Vagina (tissue), 2 donors: ENCODE measurements at regions not wholly inside any gene's neighbourhood (a gene's known extent, or its start where the extent isn't known, plus 50 kb on each side); places are given as distances from the start of the nearest gene placed in this dataset.

ENCODE experiments used
- DNase-seq, 2 donors: peaks; one replicate each; pipeline ENCODE4 v3.0.0-alpha.2; 2017; ENCODE audit errors: extremely low spot score in 2 of 2
- H3K27ac ChIP-seq: fragments of 200-600 bp; sonication (generic); one replicate; pipeline ENCODE4 v1.5.1; 2019
- H3K27me3 ChIP-seq: fragments of 200-600 bp; sonication (generic); one replicate; pipeline ENCODE4 v1.5.1; 2019
- H3K36me3 ChIP-seq, 2 donors: fragments of 200-600 bp; sonication (generic); one replicate each; pipeline ENCODE4 v1.5.1; 2017 to 2019
- H3K4me1 ChIP-seq: fragments of 200-600 bp; sonication (generic); one replicate; pipeline ENCODE4 v1.5.1; 2019
- H3K4me3 ChIP-seq, 2 donors: fragments of 200-600 bp; sonication (generic); 1 replicate in 1 of 2; 2 replicates in 1 of 2; pipeline ENCODE4 v1.5.1; 2016 to 2019
- H3K9me3 ChIP-seq: fragments of 200-600 bp; sonication (generic); one replicate; pipeline ENCODE4 v1.5.1; 2019
- POLR2A ChIP-seq, 2 donors: fragments of 450-650 bp; IDR thresholded peaks; one replicate each; pipeline ENCODE4 v1.6.1; 2017; ENCODE audit warnings: antibody characterized with exemption in 2 of 2, mild to moderate bottlenecking in 2 of 2, moderate library complexity in 2 of 2
- POLR2AphosphoS5 ChIP-seq, 2 donors: sonication (generic); formaldehyde crosslinking; IDR thresholded peaks; one replicate each; pipeline ENCODE4 v1.9.0; 2017; ENCODE audit warnings: antibody characterized with exemption in 2 of 2, mild to moderate bottlenecking in 2 of 2, low read depth in 1 of 2; ENCODE audit not compliant: insufficient read depth in 1 of 2
- intact Hi-C: fragments of 100-400 bp; cut with DNase I; formaldehyde crosslinking; loops from one replicate; pipeline ENCODE4 v1.15.1; 2023
- TF ChIP-seq, protein P1 (sequence below), 3 experiments: fragments of 450-650 bp in 2 of 3; fragments of 200-600 bp in 1 of 3; sonication (generic) in 1 of 3; IDR thresholded peaks; one replicate each; pipeline ENCODE4 v1.5.1; 2017 to 2019; ENCODE audit warnings: antibody characterized with exemption in 3 of 3, mild to moderate bottlenecking in 2 of 3, moderate library complexity in 2 of 3

DNA sequence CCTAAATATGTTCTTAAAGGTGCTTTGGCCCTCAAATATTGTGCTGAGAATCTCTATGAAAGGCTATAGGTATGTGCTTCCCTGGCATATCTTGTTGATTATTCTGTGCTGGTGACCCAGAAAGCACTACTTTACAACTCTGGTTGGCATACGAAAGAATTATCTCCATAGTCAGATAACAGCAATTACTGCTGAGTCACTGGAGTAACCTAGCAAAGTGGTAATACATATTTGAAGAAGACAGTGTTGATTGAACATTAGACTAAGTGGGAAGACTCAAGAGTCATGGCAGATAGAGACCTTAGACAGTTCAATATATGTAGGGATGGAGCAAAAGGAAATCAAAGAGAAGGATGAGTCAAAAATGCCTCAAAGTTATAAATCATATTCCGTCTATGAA, 1978.5 kb upstream of the LRRTM1 start:
- no peaks in the 10 kb centered on the region for H3K4me1 ChIP-seq
- intact Hi-C loops: no loop called here
- H3K4me3 ChIP-seq: no peak overlapping the region
- H3K9me3 ChIP-seq: no peaks in the 10 kb centered on the region
- no peaks in the 10 kb centered on the region for H3K36me3 ChIP-seq
- no peak overlapping the region for H3K27ac ChIP-seq
- no peaks in the 10 kb centered on the region for H3K27me3 ChIP-seq
- TF ChIP-seq, protein P1, sequence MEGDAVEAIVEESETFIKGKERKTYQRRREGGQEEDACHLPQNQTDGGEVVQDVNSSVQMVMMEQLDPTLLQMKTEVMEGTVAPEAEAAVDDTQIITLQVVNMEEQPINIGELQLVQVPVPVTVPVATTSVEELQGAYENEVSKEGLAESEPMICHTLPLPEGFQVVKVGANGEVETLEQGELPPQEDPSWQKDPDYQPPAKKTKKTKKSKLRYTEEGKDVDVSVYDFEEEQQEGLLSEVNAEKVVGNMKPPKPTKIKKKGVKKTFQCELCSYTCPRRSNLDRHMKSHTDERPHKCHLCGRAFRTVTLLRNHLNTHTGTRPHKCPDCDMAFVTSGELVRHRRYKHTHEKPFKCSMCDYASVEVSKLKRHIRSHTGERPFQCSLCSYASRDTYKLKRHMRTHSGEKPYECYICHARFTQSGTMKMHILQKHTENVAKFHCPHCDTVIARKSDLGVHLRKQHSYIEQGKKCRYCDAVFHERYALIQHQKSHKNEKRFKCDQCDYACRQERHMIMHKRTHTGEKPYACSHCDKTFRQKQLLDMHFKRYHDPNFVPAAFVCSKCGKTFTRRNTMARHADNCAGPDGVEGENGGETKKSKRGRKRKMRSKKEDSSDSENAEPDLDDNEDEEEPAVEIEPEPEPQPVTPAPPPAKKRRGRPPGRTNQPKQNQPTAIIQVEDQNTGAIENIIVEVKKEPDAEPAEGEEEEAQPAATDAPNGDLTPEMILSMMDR (IDR thresholded peaks at IDR 0.05): no peak
- TF ChIP-seq POLR2AphosphoS5 (IDR thresholded peaks at IDR 0.05; ENCODE audit: insufficient read depth in 1 of 2, low read depth in 1 of 2): no peak
- no peak for TF ChIP-seq POLR2A (IDR thresholded peaks at IDR 0.05)
- no peak for DNase-seq

DNA sequence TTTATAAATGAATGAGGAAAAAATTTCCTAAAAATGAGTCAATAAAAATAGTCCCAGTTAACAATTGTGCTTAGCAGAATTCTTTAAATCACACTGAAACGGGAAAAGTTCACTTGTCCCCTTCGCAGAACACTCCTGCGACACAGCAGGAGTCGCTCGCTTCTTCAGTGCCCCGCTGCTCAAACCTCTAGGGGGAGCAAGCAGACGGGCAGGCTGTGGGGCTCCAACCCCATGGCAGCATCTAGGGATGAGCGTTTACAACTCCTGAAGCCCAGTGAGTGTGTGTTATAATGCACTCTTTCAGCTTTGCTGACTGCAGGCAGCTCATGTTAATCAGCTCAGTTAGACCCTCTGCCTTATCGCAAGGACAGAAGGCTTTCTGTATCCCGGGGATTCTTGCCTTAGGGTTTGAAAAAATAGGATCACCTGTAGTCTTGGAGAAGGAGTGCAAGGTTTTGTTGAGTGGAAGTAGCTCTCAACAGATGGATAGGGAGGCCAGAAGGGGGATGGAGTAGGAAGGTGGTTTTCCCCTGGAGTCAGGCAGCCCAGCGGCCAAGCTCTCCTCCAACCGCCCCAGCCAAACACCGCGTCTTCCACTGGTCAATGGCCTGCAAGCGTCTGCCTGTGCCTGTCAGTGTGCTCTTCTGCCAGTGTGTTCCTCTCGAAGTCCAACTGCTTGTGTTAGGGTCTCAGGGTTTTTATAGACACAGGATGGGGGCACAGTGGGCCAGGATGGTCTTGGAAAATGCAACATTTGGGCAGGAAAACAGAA, 1977.7 kb upstream of the LRRTM1 start:
- no peaks in the 10 kb centered on the region for H3K36me3 ChIP-seq
- TF ChIP-seq POLR2AphosphoS5 (IDR thresholded peaks at IDR 0.05; ENCODE audit: insufficient read depth in 1 of 2, low read depth in 1 of 2): no peak
- TF ChIP-seq POLR2A (IDR thresholded peaks at IDR 0.05): no peak
- TF ChIP-seq, protein P1 (IDR thresholded peaks at IDR 0.05): no peak
- H3K27ac ChIP-seq: no peak overlapping the region
- no peaks in the 10 kb centered on the region for H3K4me1 ChIP-seq
- no peak overlapping the region for H3K4me3 ChIP-seq
- H3K27me3 ChIP-seq: no peaks in the 10 kb centered on the region
- intact Hi-C loops: no loop called here
- H3K9me3 ChIP-seq: no peaks in the 10 kb centered on the region
- no peak for DNase-seq

DNA sequence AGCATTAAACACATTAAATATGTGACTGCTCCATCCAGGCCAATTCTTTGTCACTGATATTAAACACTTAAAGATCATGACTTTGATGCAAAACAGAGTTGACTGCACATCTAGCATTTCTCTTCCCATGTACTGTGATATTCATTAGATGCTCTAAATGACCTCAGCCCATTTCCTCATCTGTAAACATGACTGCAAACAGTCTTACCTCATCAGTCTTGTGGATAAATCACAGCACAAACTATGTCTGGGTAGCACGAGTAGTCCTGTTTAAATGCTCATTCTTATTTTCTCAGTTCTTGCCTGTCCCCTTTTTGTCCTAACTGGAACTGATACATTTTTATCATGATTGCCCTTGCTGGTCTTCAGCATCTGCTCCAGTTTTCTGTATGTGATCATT, 1974.8 kb upstream of the LRRTM1 start:
- no peaks in the 10 kb centered on the region for H3K9me3 ChIP-seq
- no peak overlapping the region for H3K4me3 ChIP-seq
- H3K27ac ChIP-seq: no peak overlapping the region
- intact Hi-C loops: no loop called here
- no peaks in the 10 kb centered on the region for H3K4me1 ChIP-seq
- no peak for TF ChIP-seq POLR2A (IDR thresholded peaks at IDR 0.05)
- TF ChIP-seq POLR2AphosphoS5 (IDR thresholded peaks at IDR 0.05; ENCODE audit: insufficient read depth in 1 of 2, low read depth in 1 of 2): no peak
- TF ChIP-seq, protein P1 (IDR thresholded peaks at IDR 0.05): no peak
- no peaks in the 10 kb centered on the region for H3K36me3 ChIP-seq
- H3K27me3 ChIP-seq: no peaks in the 10 kb centered on the region
- DNase-seq: no peak

DNA sequence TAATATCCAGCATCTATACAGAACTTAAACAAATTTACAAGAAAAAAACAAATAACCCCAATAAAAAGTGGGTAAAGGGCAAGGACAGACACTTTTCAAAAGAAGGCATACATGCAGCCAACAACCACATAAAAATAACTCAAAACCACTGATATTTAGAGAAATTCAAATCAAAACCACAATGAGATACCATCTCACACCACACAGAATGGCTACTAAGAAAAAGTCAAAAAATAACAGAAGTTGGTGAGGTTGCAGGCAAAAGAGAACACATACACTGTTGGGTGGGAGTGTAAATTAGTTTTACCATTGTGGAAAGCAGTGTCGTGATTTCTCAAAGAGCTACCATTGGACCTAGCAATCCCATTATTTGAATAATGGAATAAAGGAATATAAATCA, 1973.9 kb upstream of the LRRTM1 start:
- no peak for DNase-seq
- no peak for TF ChIP-seq POLR2A (IDR thresholded peaks at IDR 0.05)
- TF ChIP-seq POLR2AphosphoS5 (IDR thresholded peaks at IDR 0.05; ENCODE audit: insufficient read depth in 1 of 2, low read depth in 1 of 2): no peak
- TF ChIP-seq, protein P1 (IDR thresholded peaks at IDR 0.05): no peak
- no peak overlapping the region for H3K27ac ChIP-seq
- no peaks in the 10 kb centered on the region for H3K9me3 ChIP-seq
- H3K36me3 ChIP-seq: no peaks in the 10 kb centered on the region
- H3K4me3 ChIP-seq: no peak overlapping the region
- intact Hi-C loops: no loop called here
- H3K4me1 ChIP-seq: no peaks in the 10 kb centered on the region
- H3K27me3 ChIP-seq: no peaks in the 10 kb centered on the region

DNA sequence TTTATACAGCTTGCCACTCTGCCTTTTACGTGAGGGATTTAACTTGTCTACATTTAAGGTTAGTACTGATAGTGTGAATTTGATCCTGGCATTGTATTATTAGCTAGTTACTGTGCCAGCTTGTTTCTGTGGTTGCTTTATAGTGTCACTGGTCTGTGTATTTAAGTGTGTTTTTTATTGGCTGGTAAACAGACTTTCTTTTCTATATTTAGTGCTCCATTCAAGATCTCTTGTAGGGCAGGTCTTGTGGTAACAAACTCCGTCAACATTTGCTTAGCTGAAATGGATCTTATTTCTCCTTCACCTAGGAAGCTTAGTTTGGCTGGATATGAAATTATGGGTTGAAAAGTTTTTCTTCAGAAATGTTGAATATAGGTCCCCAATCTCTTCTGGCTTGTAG, 1971.0 kb upstream of the LRRTM1 start:
- Histone ChIP-seq H3K9me3 (no peaks in the 10 kb centered on the region), H3K27ac (no peak overlapping the region), H3K4me3 (no peak overlapping the region), H3K36me3 (no peaks in the 10 kb centered on the region), H3K4me1 (no peaks in the 10 kb centered on the region), H3K27me3 (no peaks in the 10 kb centered on the region)
- intact Hi-C loops: no loop called here
- DNase-seq: no peak
- TF ChIP-seq POLR2AphosphoS5 (IDR thresholded peaks at IDR 0.05; ENCODE audit: insufficient read depth in 1 of 2, low read depth in 1 of 2): no peak
- TF ChIP-seq POLR2A (IDR thresholded peaks at IDR 0.05): no peak
- TF ChIP-seq, protein P1 (IDR thresholded peaks at IDR 0.05): no peak
